Astrocyte of the spinal cord (primary cell): ENCODE measurements at regions not wholly inside any gene's neighbourhood (a gene's known extent, or its start where the extent isn't known, plus 50 kb on each side); places are given as distances from the start of the nearest gene placed in this dataset.

ENCODE experiments used
- DNase-seq: peaks from one replicate; pipeline ENCODE4 v3.0.0; 2011; ENCODE audit warnings: low read depth, low spot score
- H3K4me3 ChIP-seq: 2 replicates; pipeline ENCODE4 v1.5.1; 2011; ENCODE audit warnings: low read depth, mild to moderate bottlenecking, low read length, moderate library complexity
- in situ Hi-C: cut with HindIII; loops from 2 replicates; pipeline ENCODE4 v1.10.0; 2017; ENCODE audit warnings: low sequenced_read_pairs
- TF ChIP-seq, protein P1 (sequence below): IDR thresholded peaks from 2 replicates; pipeline ENCODE4 v1.5.1; 2012; ENCODE audit warnings: low read depth, mild to moderate bottlenecking, low read length, inconsistent platforms

DNA sequence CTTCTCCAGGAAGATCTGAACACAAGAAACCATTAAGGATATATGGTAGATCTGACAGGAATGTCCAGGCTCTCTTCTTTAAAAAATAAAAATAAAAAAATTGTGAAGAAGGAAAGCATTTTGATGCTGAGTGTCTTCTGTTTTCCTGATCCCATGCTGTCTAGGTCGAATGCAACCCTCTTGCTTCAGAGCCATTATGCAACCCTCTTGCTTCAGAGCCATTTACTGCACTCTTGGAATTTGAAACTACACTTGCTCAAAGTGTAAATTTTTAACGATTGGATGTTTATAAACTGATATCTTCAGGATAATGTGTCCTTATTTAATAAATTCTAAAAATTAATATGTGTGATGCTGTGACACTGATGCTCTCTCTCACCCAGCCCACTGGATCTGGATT, 505.1 kb downstream of the DNAH5 start:
- no peak overlapping the region for H3K4me3 ChIP-seq
- TF ChIP-seq, protein P1, sequence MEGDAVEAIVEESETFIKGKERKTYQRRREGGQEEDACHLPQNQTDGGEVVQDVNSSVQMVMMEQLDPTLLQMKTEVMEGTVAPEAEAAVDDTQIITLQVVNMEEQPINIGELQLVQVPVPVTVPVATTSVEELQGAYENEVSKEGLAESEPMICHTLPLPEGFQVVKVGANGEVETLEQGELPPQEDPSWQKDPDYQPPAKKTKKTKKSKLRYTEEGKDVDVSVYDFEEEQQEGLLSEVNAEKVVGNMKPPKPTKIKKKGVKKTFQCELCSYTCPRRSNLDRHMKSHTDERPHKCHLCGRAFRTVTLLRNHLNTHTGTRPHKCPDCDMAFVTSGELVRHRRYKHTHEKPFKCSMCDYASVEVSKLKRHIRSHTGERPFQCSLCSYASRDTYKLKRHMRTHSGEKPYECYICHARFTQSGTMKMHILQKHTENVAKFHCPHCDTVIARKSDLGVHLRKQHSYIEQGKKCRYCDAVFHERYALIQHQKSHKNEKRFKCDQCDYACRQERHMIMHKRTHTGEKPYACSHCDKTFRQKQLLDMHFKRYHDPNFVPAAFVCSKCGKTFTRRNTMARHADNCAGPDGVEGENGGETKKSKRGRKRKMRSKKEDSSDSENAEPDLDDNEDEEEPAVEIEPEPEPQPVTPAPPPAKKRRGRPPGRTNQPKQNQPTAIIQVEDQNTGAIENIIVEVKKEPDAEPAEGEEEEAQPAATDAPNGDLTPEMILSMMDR: no peak
- DNase-seq: no peak
- in situ Hi-C loops: no loop called here

DNA sequence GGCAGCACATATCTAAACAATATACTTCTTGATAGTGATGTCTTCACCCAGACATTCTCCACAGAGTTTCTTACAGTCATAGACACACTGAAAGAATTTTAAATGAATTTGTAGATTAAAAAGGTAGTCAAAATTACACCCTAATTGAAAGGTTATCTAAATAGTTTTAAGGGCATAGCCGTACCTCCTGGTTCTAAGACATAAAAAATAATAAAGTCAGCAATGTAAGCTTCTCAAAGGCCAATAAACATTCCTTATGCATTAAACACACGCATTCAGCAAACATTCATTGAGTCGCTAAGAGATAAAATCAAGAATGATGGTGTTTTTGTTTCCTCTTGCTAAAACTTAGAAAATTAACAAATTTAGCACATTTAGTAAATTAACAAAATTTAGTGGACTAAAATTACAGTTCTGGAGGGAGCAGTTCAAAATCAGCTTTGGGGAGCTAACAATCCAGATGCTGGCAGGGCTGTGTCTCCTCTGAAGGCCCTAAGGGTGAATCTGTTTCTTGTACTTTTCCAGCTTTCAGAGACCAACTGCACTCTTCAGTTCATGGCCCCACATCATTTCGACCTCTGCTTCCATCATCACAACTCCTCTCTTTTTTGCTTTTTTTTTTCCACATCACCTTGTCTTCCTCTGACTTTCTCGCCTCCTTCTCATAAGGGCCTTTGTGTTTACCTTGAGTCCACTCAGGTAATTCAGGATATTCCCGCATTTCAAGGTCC, 516.5 kb downstream of the DNAH5 start:
- TF ChIP-seq, protein P1: no peak
- H3K4me3 ChIP-seq: no peak overlapping the region
- no peak for DNase-seq
- in situ Hi-C loops: no loop called here

DNA sequence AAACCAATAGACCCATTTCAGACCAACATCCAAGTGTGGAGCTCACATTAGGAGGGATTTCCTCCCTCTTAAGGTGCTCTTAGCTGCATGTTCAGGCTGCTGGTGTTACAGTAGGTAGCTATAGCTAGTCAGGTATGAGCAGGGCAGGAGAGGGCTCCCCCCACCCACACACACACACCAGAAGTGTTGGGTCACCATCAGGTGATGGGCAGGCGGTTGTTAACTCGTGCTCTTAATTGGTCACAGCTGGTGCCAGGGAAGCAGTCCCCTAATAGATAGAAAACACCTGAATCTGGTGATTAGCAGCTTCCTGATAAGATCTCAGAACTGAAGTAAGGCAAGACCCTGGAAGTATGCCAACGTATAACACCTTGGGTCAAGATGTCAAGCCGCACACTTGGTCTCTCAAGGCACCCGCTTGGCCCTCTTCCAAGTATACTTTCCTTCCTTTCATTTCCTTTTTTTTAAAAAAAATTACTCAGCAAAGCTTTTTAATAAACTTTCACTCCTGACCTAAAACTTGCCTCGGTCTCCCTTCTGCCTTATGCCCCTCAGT, 532.4 kb downstream of the DNAH5 start:
- in situ Hi-C loops: no loop called here
- TF ChIP-seq, protein P1: no peak
- H3K4me3 ChIP-seq: no peak overlapping the region
- no peak for DNase-seq

DNA sequence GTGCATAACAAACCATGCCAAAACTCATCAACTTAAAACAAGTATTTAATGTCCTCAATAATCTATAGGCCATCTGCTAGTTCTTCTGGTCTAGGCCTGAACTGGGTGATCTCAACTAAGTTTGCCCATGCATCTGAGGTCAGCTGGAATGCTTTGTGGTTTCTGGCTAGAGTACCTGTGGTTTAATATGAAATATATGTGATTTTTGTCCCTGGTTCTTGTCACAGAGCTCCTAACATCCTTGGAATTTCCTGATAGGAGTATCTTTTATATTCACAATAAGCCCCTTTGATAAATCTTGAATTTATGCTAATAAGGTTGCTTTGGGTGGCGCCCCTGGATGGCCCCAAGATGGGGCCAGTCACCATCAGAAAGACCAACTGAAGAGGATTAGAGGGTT, 535.9 kb downstream of the DNAH5 start:
- in situ Hi-C loops: no loop called here
- DNase-seq: peak; percentile 54
- TF ChIP-seq, protein P1: no peak
- no peak overlapping the region for H3K4me3 ChIP-seq

DNA sequence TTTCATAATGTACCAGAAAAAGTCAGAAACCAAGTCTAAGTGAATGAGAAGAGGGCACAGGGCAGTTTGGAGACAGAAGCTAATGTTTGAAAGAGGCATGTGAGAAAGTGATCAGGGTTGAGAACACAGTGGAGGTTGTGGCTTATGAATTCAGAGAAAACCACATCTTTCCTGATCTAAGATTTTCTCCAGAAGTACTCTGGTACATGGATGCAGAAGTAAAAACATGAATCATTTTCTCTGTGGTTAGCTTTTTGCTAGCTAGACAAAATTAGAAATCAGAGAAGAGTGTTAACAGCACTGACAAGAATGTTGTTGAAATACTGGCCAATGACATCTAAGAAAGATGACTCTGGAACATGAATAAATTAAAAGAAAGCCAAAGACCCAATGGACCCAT, 541.1 kb downstream of the DNAH5 start:
- DNase-seq: peak; percentile 36
- in situ Hi-C loops: no loop called here
- TF ChIP-seq, protein P1: no peak
- no peak overlapping the region for H3K4me3 ChIP-seq

DNA sequence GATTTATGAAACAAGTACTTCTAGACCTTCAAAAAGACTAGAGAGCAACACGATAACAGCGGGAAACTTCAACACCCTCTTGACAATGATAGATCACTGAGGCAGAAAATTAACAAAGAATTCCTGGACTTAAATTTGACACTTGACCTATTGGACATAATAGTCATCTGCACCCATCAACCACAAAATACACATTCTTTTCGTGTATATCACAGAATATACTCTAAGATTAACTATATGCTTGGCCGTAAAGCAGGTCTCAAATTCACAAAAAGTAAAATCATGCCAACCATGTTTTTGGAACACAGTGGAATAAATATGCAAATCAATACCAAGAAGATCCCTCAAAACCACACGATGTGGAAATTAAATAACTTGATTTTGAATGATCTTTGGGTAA, 559.4 kb downstream of the DNAH5 start:
- DNase-seq: no peak
- H3K4me3 ChIP-seq: no peak overlapping the region
- TF ChIP-seq, protein P1: no peak
- in situ Hi-C loops: no loop called here
